ENCODE measurements at regions not wholly inside any gene's neighbourhood (a gene's known extent, or its start where the extent isn't known, plus 50 kb on each side); places are given as distances from the start of the nearest gene placed in this dataset.

DNA sequence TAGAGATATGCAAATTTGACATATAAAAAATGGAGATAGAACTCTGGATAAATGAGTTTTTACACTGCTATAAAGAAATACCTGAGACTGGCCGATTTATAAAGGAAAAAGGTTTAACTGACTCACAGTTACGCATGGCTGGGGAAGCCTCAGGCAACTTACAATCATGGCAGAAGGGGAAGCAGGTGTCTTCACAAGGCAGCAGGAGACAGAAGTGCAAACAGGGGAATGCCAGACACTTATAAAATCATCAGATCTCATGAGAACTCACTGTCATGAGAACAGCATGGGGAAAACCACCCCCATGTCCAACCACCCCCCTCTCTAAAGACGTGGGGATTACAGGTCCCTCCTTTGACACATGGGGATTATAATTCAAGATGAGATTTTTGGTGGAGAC is 1540.2 kb upstream of the SLC39A10 start:
- Histone ChIP-seq H4K20me1 (ENCODE audit: insufficient read depth, low read length) (no peaks in the 10 kb centered on the region), H3K27me3 (ENCODE audit: low read depth, low read length) (no peaks in the 10 kb centered on the region), H3K36me3 (replicated peaks; ENCODE audit: low read depth, low read length) (no peaks in the 10 kb centered on the region), H3K4me3 (ENCODE audit: low read length) (no peak overlapping the region), H3K4me2 (ENCODE audit: low read length) (no peak overlapping the region), H3K4me1 (ENCODE audit: low read length) (peaks cover 3% of the 10 kb centered on the region; the same call in 1 of the 2 replicates), H3K9me3 (ENCODE audit: insufficient read depth, low read length) (peaks cover 2% of the 10 kb centered on the region; the same call in 1 of the 2 replicates), H3K27ac (ENCODE audit: low read length) (no peak overlapping the region), H3K79me2 (ENCODE audit: low read length) (no peaks in the 10 kb centered on the region), H2AFZ (ENCODE audit: low read depth, low read length) (no peak overlapping the region), H3K9ac (ENCODE audit: low read length) (no peak overlapping the region)
- TF ChIP-seq, protein P1, sequence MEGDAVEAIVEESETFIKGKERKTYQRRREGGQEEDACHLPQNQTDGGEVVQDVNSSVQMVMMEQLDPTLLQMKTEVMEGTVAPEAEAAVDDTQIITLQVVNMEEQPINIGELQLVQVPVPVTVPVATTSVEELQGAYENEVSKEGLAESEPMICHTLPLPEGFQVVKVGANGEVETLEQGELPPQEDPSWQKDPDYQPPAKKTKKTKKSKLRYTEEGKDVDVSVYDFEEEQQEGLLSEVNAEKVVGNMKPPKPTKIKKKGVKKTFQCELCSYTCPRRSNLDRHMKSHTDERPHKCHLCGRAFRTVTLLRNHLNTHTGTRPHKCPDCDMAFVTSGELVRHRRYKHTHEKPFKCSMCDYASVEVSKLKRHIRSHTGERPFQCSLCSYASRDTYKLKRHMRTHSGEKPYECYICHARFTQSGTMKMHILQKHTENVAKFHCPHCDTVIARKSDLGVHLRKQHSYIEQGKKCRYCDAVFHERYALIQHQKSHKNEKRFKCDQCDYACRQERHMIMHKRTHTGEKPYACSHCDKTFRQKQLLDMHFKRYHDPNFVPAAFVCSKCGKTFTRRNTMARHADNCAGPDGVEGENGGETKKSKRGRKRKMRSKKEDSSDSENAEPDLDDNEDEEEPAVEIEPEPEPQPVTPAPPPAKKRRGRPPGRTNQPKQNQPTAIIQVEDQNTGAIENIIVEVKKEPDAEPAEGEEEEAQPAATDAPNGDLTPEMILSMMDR (IDR thresholded peaks at IDR 0.05; ENCODE audit: low read depth, low read length) = no peak
- no peak for TF ChIP-seq EZH2phosphoT487 (IDR thresholded peaks at IDR 0.05; ENCODE audit: low read depth)

DNA sequence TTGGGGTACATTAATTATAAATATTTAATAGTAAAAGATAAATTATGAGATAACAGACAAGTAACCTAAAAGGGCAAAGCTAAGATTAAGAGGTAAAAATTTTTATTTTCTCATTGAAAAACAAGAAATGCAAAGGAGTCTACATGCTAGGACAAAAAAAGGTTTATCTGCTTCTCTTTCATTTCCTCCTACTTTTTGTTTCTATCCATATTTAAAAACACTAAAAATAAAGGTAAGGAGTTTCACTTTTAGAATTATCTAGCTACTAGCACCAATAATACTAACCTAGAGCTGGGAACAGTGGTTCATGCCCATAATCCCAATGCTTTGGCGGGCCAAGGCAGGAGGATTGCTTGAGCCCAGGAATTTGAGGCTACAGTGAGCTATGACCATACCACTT is 1551.7 kb upstream of the SLC39A10 start:
- Histone ChIP-seq H2AFZ (ENCODE audit: low read depth, low read length) (no peak overlapping the region), H3K4me2 (ENCODE audit: low read length) (no peak overlapping the region), H3K4me1 (ENCODE audit: low read length) (peaks cover 22% of the 10 kb centered on the region), H3K9ac (ENCODE audit: low read length) (no peak overlapping the region), H4K20me1 (ENCODE audit: insufficient read depth, low read length) (no peaks in the 10 kb centered on the region), H3K4me3 (ENCODE audit: low read length) (no peak overlapping the region), H3K79me2 (ENCODE audit: low read length) (no peaks in the 10 kb centered on the region), H3K9me3 (ENCODE audit: insufficient read depth, low read length) (no peaks in the 10 kb centered on the region), H3K27me3 (ENCODE audit: low read depth, low read length) (no peaks in the 10 kb centered on the region), H3K27ac (ENCODE audit: low read length) (peak overlapping the region; percentile 82; the same call in 1 of the 2 replicates), H3K36me3 (replicated peaks; ENCODE audit: low read depth, low read length) (no peaks in the 10 kb centered on the region)
- TF ChIP-seq, protein P1 (IDR thresholded peaks at IDR 0.05; ENCODE audit: low read depth, low read length) = no peak
- no peak for TF ChIP-seq EZH2phosphoT487 (IDR thresholded peaks at IDR 0.05; ENCODE audit: low read depth)

DNA sequence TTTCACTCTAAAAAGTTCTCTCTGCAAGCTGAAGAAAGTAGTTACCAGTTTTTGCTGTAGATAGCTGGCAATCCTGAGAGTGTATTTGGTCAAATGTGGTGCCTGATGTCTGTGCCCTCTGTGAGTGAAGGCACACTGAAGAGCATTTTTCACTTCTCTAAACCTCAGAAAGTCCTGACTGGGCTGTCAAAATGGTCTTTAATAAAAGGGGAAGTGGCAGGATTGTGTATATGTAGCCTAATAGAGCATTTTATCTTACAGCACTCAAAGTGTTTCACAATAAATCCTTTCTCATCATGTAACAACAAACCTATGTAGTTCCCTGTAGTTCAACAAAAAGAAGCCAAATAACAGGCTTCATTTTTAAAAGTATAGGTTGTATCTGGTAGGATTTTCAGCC is 1552.3 kb upstream of the SLC39A10 start:
- TF ChIP-seq, protein P1 (IDR thresholded peaks at IDR 0.05; ENCODE audit: low read depth, low read length) = no peak
- no peak for TF ChIP-seq EZH2phosphoT487 (IDR thresholded peaks at IDR 0.05; ENCODE audit: low read depth)
- no peaks in the 10 kb centered on the region for H3K9me3 ChIP-seq (ENCODE audit: insufficient read depth, low read length)
- no peak overlapping the region for H3K4me3 ChIP-seq (ENCODE audit: low read length)
- no peak overlapping the region for H2AFZ ChIP-seq (ENCODE audit: low read depth, low read length)
- peaks cover 22% of the 10 kb centered on the region for H3K4me1 ChIP-seq (ENCODE audit: low read length)
- H3K27me3 ChIP-seq (ENCODE audit: low read depth, low read length) = no peaks in the 10 kb centered on the region
- no peaks in the 10 kb centered on the region for H3K36me3 ChIP-seq (replicated peaks; ENCODE audit: low read depth, low read length)
- no peaks in the 10 kb centered on the region for H3K79me2 ChIP-seq (ENCODE audit: low read length)
- H3K27ac ChIP-seq (ENCODE audit: low read length) = peak overlapping the region; percentile 82
- 0 out of 2 replicates have a peak overlapping the region, but pooled peaks have one; percentile 18 for H3K9ac ChIP-seq (ENCODE audit: low read length)
- H3K4me2 ChIP-seq (ENCODE audit: low read length) = peak overlapping the region; percentile 40
- no peaks in the 10 kb centered on the region for H4K20me1 ChIP-seq (ENCODE audit: insufficient read depth, low read length)

DNA sequence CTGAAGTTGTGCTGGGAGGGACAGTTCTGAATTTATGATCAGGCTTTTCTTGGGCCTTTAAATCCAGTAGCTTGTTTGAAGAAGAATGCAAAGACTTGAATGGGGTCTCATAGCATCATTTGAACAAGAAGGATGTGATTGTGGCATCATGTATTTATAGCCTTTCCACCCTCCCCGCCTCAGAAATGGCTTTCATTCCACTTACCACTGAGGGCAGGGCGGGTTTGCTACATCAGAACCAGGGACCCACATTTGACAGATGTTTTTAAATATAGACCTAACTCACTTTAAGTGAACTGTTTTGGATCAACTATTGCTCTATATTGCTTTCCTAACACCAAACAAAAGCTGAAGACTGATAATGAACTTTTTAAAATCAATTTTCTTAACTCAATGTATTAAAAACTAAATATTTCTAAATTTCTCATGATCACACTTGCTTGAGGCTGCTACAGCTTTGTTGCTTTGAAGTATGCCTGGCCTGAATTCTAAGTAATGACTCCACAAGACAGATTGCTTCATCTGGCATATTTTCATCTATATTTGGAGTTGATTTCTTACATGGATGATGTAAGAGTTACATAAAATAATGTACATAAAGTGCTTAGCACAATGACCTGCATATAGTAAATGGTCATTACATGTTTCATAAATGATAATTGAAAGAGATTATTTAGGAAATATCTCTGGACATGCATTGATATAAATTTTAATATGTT is 1552.9 kb upstream of the SLC39A10 start:
- H3K36me3 ChIP-seq (replicated peaks; ENCODE audit: low read depth, low read length) = no peaks in the 10 kb centered on the region
- H3K27me3 ChIP-seq (ENCODE audit: low read depth, low read length) = no peaks in the 10 kb centered on the region
- no peaks in the 10 kb centered on the region for H4K20me1 ChIP-seq (ENCODE audit: insufficient read depth, low read length)
- peak overlapping the region; percentile 82 for H3K27ac ChIP-seq (ENCODE audit: low read length)
- peak overlapping the region; percentile 40 for H3K4me2 ChIP-seq (ENCODE audit: low read length)
- 0 out of 2 replicates have a peak overlapping the region, but pooled peaks have one; percentile 18 for H3K9ac ChIP-seq (ENCODE audit: low read length)
- no peaks in the 10 kb centered on the region for H3K9me3 ChIP-seq (ENCODE audit: insufficient read depth, low read length)
- H3K4me1 ChIP-seq (ENCODE audit: low read length) = peaks cover 22% of the 10 kb centered on the region
- TF ChIP-seq EZH2phosphoT487 (IDR thresholded peaks at IDR 0.05; ENCODE audit: low read depth) = no peak
- TF ChIP-seq, protein P1 (IDR thresholded peaks at IDR 0.05; ENCODE audit: low read depth, low read length) = no peak
- no peak overlapping the region for H2AFZ ChIP-seq (ENCODE audit: low read depth, low read length)
- H3K79me2 ChIP-seq (ENCODE audit: low read length) = no peaks in the 10 kb centered on the region
- H3K4me3 ChIP-seq (ENCODE audit: low read length) = no peak overlapping the region
